Neural progenitor cell (in vitro differentiated cells): ENCODE measurements at regions not wholly inside any gene's neighbourhood (a gene's known extent, or its start where the extent isn't known, plus 50 kb on each side); places are given as distances from the start of the nearest gene placed in this dataset.
"Not testable (repeated sequence)": the region's sequence is repeated elsewhere in the genome, so short reads cannot be mapped to it uniquely, and the experiment has no call there.

Source experiments
- DNase-seq: peaks from one replicate; pipeline ENCODE4 v3.0.0-alpha.2; 2016; ENCODE audit warnings: low spot score
- H2AFZ ChIP-seq: fragments of 200-600 bp; sonication (generic); replicated peaks from 2 replicates; pipeline ENCODE4 v1.6.1; 2016; ENCODE audit warnings: antibody characterized with exemption
- H3F3A ChIP-seq: fragments of 200-600 bp; sonication (generic); 2 replicates; pipeline ENCODE4 v1.6.1; 2016; ENCODE audit warnings: antibody characterized with exemption, low read depth
- H3K27ac ChIP-seq: fragments of 200-600 bp; sonication (generic); 2 replicates; pipeline ENCODE4 v1.5.1; 2016; ENCODE audit warnings: mild to moderate bottlenecking
- H3K27me3 ChIP-seq: fragments of 200-600 bp; sonication (generic); 2 replicates; pipeline ENCODE4 v1.6.1; 2016; ENCODE audit warnings: mild to moderate bottlenecking, moderate library complexity
- H3K36me3 ChIP-seq: fragments of 200-600 bp; sonication (generic); 2 replicates; pipeline ENCODE4 v1.5.1; 2016
- H3K4me1 ChIP-seq: fragments of 200-600 bp; sonication (generic); 2 replicates; pipeline ENCODE4 v1.6.1; 2016; ENCODE audit warnings: mixed run types
- H3K4me2 ChIP-seq: fragments of 200-600 bp; sonication (generic); 2 replicates; pipeline ENCODE4 v1.6.1; 2016
- H3K4me3 ChIP-seq: fragments of 200-600 bp; sonication (generic); 2 replicates; pipeline ENCODE4 v1.5.1; 2016
- H3K79me2 ChIP-seq: fragments of 200-600 bp; sonication (generic); 2 replicates; pipeline ENCODE4 v1.6.1; 2016; ENCODE audit warnings: low read depth
- H3K9ac ChIP-seq: fragments of 200-600 bp; sonication (generic); 2 replicates; pipeline ENCODE4 v1.6.1; 2016
- H3K9me3 ChIP-seq: fragments of 200-600 bp; sonication (generic); 2 replicates; pipeline ENCODE4 v1.5.1; 2016; ENCODE audit warnings: low read depth
- H4K20me1 ChIP-seq: fragments of 200-600 bp; sonication (generic); 2 replicates; pipeline ENCODE4 v1.6.1; 2016; ENCODE audit warnings: low read depth
- H3K27ac Mint-ChIP-seq: 3 replicates; pipeline ENCODE4 v1.8.0; 2021; ENCODE audit warnings: mixed read lengths
- H3K27me3 Mint-ChIP-seq: 2 replicates; pipeline ENCODE4 v1.8.0; 2022; ENCODE audit warnings: low read depth, mild to moderate bottlenecking, inconsistent platforms, moderate library complexity, mixed read lengths; ENCODE audit not compliant: insufficient read depth
- H3K36me3 Mint-ChIP-seq: 3 replicates; pipeline ENCODE4 v1.8.0; 2021; ENCODE audit warnings: mixed read lengths
- H3K4me1 Mint-ChIP-seq: 3 replicates; pipeline ENCODE4 v1.8.0; 2021; ENCODE audit warnings: mixed read lengths
- H3K4me3 Mint-ChIP-seq: 3 replicates; pipeline ENCODE4 v1.8.0; 2021; ENCODE audit warnings: mild to moderate bottlenecking, moderate library complexity, mixed read lengths
- H3K9me3 Mint-ChIP-seq: 3 replicates; pipeline ENCODE4 v1.8.0; 2020; ENCODE audit warnings: mixed read lengths
- EZH2 ChIP-seq: fragments of 200-600 bp; sonication (generic); IDR thresholded peaks from 2 replicates; pipeline ENCODE4 v1.6.1; 2017; ENCODE audit warnings: antibody characterized with exemption, mild to moderate bottlenecking, moderate library complexity
- EZH2phosphoT487 ChIP-seq: fragments of 200-600 bp; sonication (generic); IDR thresholded peaks from 2 replicates; pipeline ENCODE4 v1.6.1; 2017; ENCODE audit warnings: antibody characterized with exemption
- TF ChIP-seq, protein P1 (sequence below): fragments of 200-600 bp; sonication (generic); IDR thresholded peaks from 2 replicates; pipeline ENCODE4 v1.5.1; 2017; ENCODE audit warnings: antibody characterized with exemption, mild to moderate bottlenecking

DNA sequence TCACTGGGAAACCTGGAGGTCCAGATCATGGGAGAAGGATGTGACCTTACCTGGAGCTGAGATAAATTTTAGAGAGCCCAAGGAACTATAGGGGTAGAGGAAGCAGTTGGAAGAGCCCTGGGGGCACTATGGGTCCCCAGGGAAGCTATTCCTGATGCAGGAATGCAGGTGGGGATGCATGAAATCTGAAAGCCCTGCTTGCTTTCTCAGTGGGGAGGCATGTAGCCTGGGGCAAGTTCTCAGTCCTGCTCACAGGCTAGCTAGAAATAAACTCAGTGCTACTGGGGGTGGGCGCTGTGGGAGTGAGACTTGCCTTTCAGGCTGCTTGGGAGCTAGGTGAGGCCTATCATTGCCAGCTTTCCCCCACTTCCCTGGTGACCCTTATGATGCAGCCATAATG lies 499.7 kb downstream of the PTH2R start:
- DNase-seq: no peak
- TF ChIP-seq, protein P1, sequence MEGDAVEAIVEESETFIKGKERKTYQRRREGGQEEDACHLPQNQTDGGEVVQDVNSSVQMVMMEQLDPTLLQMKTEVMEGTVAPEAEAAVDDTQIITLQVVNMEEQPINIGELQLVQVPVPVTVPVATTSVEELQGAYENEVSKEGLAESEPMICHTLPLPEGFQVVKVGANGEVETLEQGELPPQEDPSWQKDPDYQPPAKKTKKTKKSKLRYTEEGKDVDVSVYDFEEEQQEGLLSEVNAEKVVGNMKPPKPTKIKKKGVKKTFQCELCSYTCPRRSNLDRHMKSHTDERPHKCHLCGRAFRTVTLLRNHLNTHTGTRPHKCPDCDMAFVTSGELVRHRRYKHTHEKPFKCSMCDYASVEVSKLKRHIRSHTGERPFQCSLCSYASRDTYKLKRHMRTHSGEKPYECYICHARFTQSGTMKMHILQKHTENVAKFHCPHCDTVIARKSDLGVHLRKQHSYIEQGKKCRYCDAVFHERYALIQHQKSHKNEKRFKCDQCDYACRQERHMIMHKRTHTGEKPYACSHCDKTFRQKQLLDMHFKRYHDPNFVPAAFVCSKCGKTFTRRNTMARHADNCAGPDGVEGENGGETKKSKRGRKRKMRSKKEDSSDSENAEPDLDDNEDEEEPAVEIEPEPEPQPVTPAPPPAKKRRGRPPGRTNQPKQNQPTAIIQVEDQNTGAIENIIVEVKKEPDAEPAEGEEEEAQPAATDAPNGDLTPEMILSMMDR: no peak
- TF ChIP-seq EZH2phosphoT487: no peak
- TF ChIP-seq EZH2: no peak

DNA sequence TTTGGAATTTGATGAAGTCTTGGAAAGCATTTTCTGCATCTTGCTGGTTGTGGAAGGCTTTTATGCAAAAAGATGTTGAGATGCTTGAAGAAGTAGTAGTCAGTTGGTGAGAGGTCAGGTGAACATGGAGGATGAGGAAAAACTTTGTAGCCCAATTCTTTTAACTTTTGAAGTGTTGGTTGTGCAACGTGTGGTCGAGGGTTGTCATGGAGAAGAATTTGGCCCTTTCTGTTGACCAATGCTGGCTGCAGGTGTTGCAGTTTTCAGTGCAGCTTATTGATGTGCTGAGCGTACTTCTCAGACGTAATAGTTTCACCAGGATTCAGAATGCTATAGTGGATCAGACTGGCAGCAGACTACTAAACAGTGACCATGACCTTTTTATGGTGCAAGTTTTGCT lies 508.4 kb upstream of the MAP2 start:
- TF ChIP-seq, protein P1: no peak
- TF ChIP-seq EZH2 (no peak), EZH2phosphoT487 (no peak)
- peaks cover 11% of the 10 kb centered on the region for H3K9me3 Mint-ChIP-seq
- Histone ChIP-seq H3K36me3 (no peaks in the 10 kb centered on the region), H3K4me1 (no peaks in the 10 kb centered on the region), H3K4me3 (no peak overlapping the region), H4K20me1 (no peaks in the 10 kb centered on the region), H3K9me3 (no peaks in the 10 kb centered on the region), H3K4me2 (no peak overlapping the region), H3K27me3 (no peaks in the 10 kb centered on the region), H2AFZ (no peak overlapping the region), H3K9ac (no peak overlapping the region), H3F3A (no peaks in the 10 kb centered on the region), H3K27ac (no peak overlapping the region), H3K79me2 (no peaks in the 10 kb centered on the region)
- no peak for DNase-seq
- H3K4me1 Mint-ChIP-seq: peaks cover 4% of the 10 kb centered on the region
- H3K4me3 Mint-ChIP-seq: no peak overlapping the region
- H3K36me3 Mint-ChIP-seq: no peaks in the 10 kb centered on the region
- no peaks in the 10 kb centered on the region for H3K27me3 Mint-ChIP-seq
- H3K27ac Mint-ChIP-seq: no peak overlapping the region

More for the DNA sequence above, 499.7 kb downstream of the PTH2R start:
- Histone ChIP-seq H3F3A (no peaks in the 10 kb centered on the region), H2AFZ (no peak overlapping the region), H3K9ac (no peak overlapping the region), H3K4me2 (no peak overlapping the region), H3K4me1 (peaks cover 6% of the 10 kb centered on the region), H3K27me3 (no peaks in the 10 kb centered on the region), H3K27ac (no peak overlapping the region), H4K20me1 (no peaks in the 10 kb centered on the region), H3K9me3 (no peaks in the 10 kb centered on the region), H3K4me3 (no peak overlapping the region), H3K36me3 (no peaks in the 10 kb centered on the region), H3K79me2 (no peaks in the 10 kb centered on the region)
- H3K9me3 Mint-ChIP-seq: peaks cover 13% of the 10 kb centered on the region
- no peaks in the 10 kb centered on the region for H3K27me3 Mint-ChIP-seq
- no peak overlapping the region for H3K27ac Mint-ChIP-seq
- H3K4me3 Mint-ChIP-seq: no peak overlapping the region
- H3K4me1 Mint-ChIP-seq: peaks cover 3% of the 10 kb centered on the region
- no peaks in the 10 kb centered on the region for H3K36me3 Mint-ChIP-seq

DNA sequence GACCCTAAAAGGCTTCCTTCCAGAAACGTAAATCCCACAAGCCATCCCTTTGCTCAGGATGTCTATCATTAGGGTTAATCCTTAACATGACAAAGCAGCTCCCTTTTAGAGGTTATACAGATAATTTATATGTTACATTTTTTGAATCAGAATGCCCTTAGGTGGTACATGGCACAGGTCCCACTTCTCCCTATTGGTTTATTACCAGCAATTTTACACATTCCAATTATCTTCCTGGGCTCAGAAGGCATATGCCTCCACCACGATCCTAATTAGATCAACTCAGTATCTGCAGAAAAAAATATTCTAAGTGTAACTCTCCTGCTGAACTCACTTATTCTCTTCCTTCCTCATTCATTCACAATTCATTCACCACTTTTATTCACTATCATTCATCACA lies 507.0 kb upstream of the MAP2 start:
- H3K4me3 Mint-ChIP-seq: no peak overlapping the region
- no peaks in the 10 kb centered on the region for H3K36me3 ChIP-seq

DNA sequence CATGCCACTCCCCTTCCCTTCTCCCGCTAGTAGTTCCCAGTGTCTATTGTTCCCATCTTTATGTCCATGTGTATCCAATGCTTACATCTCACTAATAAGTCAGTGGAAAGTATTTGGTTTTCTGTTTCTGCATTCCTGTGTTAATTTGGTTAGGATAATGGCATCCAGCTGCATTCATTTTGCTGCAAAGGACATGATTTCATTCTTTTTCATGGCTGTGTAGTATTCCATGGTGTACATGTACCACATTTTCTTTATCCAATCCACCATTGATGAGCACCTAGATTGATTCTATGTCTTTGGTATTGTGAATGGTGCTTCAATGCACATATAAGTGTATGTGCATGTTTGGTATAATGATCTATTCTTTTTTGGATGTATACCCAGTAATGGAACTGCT lies 502.5 kb upstream of the MAP2 start:
- not testable (repeated sequence) for H3K9me3 Mint-ChIP-seq, H3F3A ChIP-seq, H3K27me3 ChIP-seq, H3K79me2 ChIP-seq, H3K4me3 Mint-ChIP-seq, H4K20me1 ChIP-seq, H3K4me2 ChIP-seq, H3K4me1 Mint-ChIP-seq, DNase-seq, H3K9me3 ChIP-seq, H3K27ac ChIP-seq, H2AFZ ChIP-seq, H3K27me3 Mint-ChIP-seq, H3K36me3 Mint-ChIP-seq, H3K4me1 ChIP-seq, H3K27ac Mint-ChIP-seq, H3K36me3 ChIP-seq, H3K9ac ChIP-seq, H3K4me3 ChIP-seq

More for the DNA sequence above, 507.0 kb upstream of the MAP2 start:
- Histone ChIP-seq H3K27me3 (no peaks in the 10 kb centered on the region), H3K27ac (no peak overlapping the region), H3K4me3 (no peak overlapping the region), H3K9ac (no peak overlapping the region), H3K9me3 (no peaks in the 10 kb centered on the region), H3F3A (no peaks in the 10 kb centered on the region), H2AFZ (no peak overlapping the region), H3K4me1 (no peaks in the 10 kb centered on the region), H3K79me2 (no peaks in the 10 kb centered on the region), H3K4me2 (no peak overlapping the region), H4K20me1 (no peaks in the 10 kb centered on the region)
- TF ChIP-seq, protein P1: no peak
- TF ChIP-seq EZH2phosphoT487: no peak
- TF ChIP-seq EZH2: no peak
- Mint-ChIP-seq H3K9me3 (peaks cover 11% of the 10 kb centered on the region), H3K27me3 (no peaks in the 10 kb centered on the region), H3K27ac (no peak overlapping the region), H3K36me3 (no peaks in the 10 kb centered on the region), H3K4me1 (peaks cover 4% of the 10 kb centered on the region)
- no peak for DNase-seq
